GM18498 (cell line): ENCODE measurements at regions not wholly inside any gene's neighbourhood (a gene's known extent, or its start where the extent isn't known, plus 50 kb on each side); places are given as distances from the start of the nearest gene placed in this dataset.

Experiments used
- ATAC-seq: cut with Tn5 transposase; IDR thresholded peaks from one replicate; pipeline ENCODE4 v1.9.1; 2021; ENCODE audit warnings: mild to moderate bottlenecking, moderate library complexity; ENCODE audit not compliant: unreplicated experiment

GRCh38 chr12:93100610-93101009 lies 171.5 kb upstream of the EEA1 start:
- ATAC-seq = no peak

- ATAC-seq = no peak
These were observed 172.3 kb upstream of the EEA1 start for GRCh38 chr12:93101367-93101766.

DNA sequence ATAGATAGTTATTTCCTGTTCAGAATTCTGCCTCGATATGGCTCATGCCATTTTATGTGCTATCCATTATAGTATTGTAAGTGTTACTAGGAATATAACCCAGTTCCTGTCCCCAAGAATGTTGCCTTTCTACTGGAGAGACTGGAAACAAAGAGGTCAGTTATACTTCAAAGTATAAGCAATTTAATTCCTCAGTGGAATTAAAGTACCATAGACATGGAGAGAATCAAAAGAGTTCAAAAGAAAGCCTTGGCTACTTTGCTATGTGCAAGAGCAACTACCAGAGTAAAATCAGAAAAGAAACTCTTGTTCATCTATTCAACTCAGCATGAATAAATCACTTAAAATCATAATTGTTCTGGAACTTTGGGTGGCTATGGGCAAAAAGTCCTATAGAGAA lies 173.2 kb upstream of the EEA1 start:
- no peak for ATAC-seq

DNA sequence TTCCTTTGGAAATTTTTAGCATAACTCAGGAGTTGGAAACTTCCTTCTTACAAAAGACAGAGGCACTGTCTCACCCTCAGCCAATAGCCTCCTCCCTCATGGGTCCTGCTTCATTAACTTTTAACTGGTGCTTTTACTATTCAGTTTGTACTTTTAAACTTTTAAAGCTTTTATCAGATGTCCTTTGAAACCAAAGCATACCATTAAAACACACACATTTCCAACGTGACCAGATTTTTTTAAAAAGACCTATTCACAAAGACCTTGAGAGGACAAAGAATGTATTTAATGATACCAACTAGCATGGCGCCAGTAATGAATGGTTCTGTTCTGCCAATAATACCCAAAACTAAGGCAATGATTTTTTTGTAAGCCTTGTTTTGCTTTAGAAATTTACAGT lies 173.6 kb upstream of the EEA1 start:
- no peak for ATAC-seq

DNA sequence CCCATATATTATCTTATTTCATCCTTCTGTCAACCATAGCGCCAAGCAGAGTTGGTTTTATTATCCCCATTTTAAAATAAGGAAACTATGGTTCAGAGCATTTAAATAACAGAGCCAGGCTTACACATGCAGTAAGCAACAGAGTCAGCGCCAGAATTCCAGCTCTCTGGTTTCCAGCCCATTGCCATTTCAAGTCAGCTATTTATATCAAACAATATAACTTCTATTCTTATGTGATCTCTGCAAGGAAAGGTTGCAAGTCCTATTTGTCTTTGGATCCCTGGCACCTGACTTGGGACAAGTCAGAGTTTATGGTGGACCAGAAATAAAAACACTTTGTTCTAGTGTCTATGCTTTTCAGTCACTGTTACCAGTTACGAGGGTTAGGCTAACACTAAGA lies 174.1 kb upstream of the EEA1 start:
- no peak for ATAC-seq

DNA sequence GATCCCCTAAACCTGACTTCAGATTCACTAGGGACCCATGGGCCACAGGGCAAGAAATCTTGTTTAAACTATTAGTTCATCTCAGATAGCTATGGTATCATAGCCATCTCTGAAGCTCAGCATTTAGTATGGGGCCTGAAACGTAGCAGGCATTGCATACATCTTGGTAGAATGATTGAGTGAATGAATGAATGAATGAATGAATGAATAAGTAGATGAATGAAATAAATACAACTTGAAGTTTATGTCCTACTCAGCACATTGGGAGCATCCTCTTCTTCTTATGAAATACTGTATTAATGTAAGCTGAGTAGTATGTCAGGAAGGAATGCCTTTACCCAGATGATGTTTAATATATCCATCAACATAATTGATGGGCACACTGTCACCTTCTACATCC lies 175.4 kb upstream of the EEA1 start:
- ATAC-seq = no peak

- no peak for ATAC-seq
These were observed 177.8 kb upstream of the EEA1 start for GRCh38 chr12:93106910-93107309.

GRCh38 chr12:93107514-93108312 lies 178.6 kb upstream of the EEA1 start:
- no peak for ATAC-seq

DNA sequence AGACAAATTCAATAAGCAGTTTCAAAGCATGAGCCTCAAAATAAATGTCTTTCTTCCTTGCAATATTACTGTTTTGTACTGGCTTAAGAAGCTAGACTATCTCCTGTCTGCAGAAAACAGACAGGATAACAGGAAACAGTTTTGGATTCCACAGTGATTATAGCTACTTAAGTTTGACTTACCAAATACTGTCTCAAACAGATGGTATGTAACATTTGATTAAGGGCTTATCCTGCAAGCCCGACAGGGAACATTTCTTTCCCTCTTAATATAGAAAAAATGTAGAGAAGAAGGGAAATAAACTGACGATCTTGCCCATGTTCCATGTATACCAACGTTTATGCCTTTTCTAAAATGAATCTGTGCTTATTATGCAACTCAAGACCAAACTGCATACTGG lies 179.9 kb upstream of the EEA1 start:
- ATAC-seq = no peak

- peak; percentile 60 for ATAC-seq
These were observed 180.6 kb upstream of the EEA1 start for GRCh38 chr12:93109551-93110203.

GRCh38 chr12:93111773-93112172 lies 182.7 kb upstream of the EEA1 start:
- no peak for ATAC-seq

- no peak for ATAC-seq
These were observed 184.4 kb upstream of the EEA1 start for GRCh38 chr12:93113317-93114006.

DNA sequence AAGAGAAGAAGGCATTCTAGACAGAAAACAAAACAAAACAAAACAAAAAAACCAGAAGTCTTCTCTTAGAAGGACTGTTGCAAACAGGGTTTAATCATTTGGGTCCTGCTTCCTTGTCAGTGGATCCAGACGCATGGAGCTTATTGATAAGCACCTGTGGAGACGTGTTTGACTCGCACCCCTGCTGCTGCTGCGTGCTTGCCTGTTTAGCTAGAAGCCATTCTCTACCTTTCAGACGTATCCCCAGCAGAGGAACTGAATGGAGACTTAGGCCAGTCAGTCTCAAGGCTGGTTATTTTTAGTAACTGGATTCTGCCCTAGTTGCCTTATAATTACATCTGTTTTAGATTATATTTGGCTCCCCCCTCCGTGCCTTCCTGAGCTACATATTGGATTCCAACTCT lies 186.1 kb upstream of the EEA1 start:
- ATAC-seq = no peak

GRCh38 chr12:93115646-93116045 lies 186.6 kb upstream of the EEA1 start:
- ATAC-seq = no peak

- no peak for ATAC-seq
These were observed 187.5 kb upstream of the EEA1 start for GRCh38 chr12:93116632-93117031.

DNA sequence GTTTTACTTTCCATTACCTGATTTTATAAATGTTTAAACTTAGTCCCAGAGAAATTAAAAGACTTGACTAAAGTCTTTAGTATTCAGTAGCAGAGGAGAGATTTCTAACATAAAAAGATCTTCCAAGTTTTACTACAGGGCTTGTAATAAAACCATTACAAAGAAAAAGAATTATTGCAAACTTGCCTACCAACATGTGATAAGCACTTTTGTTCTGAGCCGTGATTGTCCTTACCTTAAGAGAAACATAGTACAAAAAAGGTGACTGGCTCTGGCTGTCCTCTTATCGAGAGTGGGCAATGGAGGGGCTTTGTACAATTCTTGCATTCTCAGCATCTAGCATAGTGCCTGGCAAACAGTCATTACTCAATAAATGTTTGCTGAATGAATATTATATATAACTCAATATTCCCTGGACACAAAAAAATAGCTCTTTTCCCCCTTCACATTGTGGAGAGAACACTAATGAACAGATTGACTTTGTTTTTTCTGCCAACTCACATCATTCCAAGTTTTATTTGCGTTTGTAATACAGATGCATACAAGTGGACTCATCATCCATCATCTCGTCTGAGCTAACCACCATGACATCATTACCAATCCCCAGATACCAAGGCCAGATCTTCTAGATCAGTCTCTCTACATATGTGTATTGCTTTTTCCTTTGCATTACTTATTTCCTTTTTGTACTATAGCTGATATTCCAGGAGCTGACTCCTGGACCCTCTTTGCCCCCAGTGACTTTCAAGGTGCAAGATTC lies 192.8 kb upstream of the EEA1 start:
- ATAC-seq = no peak

DNA sequence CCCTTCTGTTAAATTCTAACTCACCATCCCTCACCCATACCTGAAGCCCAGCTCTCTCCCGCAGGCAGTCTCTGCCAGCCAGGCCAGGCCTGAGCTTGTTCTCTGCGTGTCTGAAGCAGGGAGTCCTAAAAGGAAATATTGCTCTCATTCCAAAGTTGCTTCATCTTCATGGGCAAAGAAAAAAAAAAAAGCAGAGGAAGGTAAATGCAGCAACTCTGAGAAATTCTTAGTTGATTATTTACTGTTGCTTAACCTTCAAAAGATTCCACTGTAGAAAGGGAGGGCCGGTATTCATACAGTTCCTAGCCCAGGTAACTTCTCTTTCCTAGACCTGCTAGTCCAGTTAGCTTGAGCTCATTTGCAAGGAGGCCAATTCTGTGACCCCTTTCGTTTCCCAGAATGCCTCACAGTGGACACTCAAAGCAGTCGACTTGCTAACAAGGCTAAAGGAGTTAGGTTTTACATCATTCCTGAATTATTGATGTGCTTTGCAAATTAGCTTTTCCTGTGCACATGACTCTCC lies 193.5 kb upstream of the EEA1 start:
- no peak for ATAC-seq

DNA sequence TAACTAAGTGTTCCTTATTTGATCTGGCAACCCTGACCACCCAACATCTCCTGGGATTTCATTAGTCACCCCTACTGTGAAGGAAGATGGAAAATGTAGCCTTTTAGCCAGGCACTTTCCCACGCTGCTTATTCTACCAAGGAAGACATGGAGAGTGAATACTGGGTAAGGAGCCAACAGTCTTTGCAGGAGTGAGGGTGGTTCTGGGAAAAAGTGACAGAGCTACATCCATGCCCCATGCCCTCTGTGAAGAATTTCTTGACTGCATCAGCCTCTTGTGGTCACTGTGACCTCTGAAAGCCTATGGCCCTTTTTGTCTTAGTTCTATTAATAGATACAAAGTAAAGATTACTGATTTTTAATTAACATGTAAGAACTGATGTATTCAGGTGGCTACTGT lies 196.0 kb upstream of the EEA1 start:
- no peak for ATAC-seq

- peak; percentile 52 for ATAC-seq
These were observed 197.0 kb upstream of the EEA1 start for GRCh38 chr12:93126069-93126474.

DNA sequence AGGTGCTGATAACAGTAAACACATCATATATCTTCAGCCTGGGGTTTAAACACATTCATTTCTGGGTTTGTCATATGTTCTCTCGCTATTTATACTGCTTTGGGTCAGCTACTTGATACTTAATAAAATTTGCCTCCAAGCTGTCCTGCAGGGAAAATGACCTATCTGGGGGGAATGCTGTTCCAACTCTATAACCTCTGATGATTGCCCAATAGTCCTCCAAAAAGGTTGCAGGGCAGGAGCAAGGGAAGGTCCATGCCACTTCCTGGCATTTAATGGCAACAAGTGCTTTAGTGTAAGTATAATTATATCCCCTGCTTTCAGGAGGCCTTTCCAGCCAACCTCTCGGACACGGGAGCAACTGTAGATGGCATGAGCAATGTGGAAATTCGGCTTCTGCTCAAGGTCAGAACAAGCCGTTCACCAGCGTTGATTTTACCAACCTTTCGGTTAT lies 198.0 kb upstream of the EEA1 start:
- ATAC-seq = no peak
